WTC11 (cell line): ENCODE measurements at regions not wholly inside any gene's neighbourhood (a gene's known extent, or its start where the extent isn't known, plus 50 kb on each side); places are given as distances from the start of the nearest gene placed in this dataset.

Experiments used
- ATAC-seq: fragments of 200-7000 bp; cut with Tn5 transposase; 2 replicates; pipeline ENCODE4 v1.10.0; 2021; ENCODE audit warnings: mild to moderate bottlenecking, moderate library complexity
- CTCF ChIA-PET: fragments of 300-600 bp; sonication (Branson Sonifier 250); formaldehyde crosslinking; loops from one replicate; lab custom pipeline; 2021; ENCODE audit warnings: antibody characterized with exemption; lab: Charles Lee
- POLR2A ChIA-PET: fragments of 350-600 bp; sonication (Branson Sonifier 250); formaldehyde crosslinking; loops from one replicate; lab custom pipeline; 2021; ENCODE audit warnings: antibody characterized with exemption; lab: Charles Lee
- DNase-seq: peaks from one replicate; pipeline ENCODE4 v3.0.0; 2021; ENCODE audit warnings: low spot score
- H3K27ac Mint-ChIP-seq: 2 replicates; pipeline ENCODE4 v1.8.0; 2021; ENCODE audit warnings: mixed read lengths
- H3K27me3 Mint-ChIP-seq: 2 replicates; pipeline ENCODE4 v1.8.0; 2021; ENCODE audit warnings: low read depth, mild to moderate bottlenecking, moderate library complexity, mixed read lengths
- H3K36me3 Mint-ChIP-seq: 2 replicates; pipeline ENCODE4 v1.8.0; 2021; ENCODE audit warnings: mixed read lengths
- H3K4me1 Mint-ChIP-seq: 2 replicates; pipeline ENCODE4 v1.8.0; 2022; ENCODE audit warnings: mixed read lengths
- H3K4me3 Mint-ChIP-seq: 2 replicates; pipeline ENCODE4 v1.8.0; 2021; ENCODE audit warnings: mild to moderate bottlenecking, moderate library complexity, mixed read lengths
- H3K9me3 Mint-ChIP-seq: 2 replicates; pipeline ENCODE4 v1.8.0; 2021; ENCODE audit warnings: mixed read lengths
- ARID4B ChIP-seq: sonication (generic); formaldehyde crosslinking; IDR thresholded peaks from 2 replicates; pipeline ENCODE4 v1.8.0; 2023; ENCODE audit warnings: missing genetic modification reagents, mild to moderate bottlenecking, borderline replicate concordance
- CBFB ChIP-seq: sonication (generic); formaldehyde crosslinking; IDR thresholded peaks from 2 replicates; pipeline ENCODE4 v1.8.1; 2022; ENCODE audit warnings: mild to moderate bottlenecking, low read depth, missing genetic modification reagents
- CTCF ChIP-seq: fragments of 200-600 bp; IDR thresholded peaks from 2 replicates; pipeline ENCODE4 v1.8.0; 2022; ENCODE audit warnings: antibody characterized with exemption
- E2F5 ChIP-seq: sonication (generic); formaldehyde crosslinking; IDR thresholded peaks from 2 replicates; pipeline ENCODE4 v1.8.1; 2022; ENCODE audit warnings: mild to moderate bottlenecking, moderate library complexity, missing genetic modification reagents
- ELF4 ChIP-seq: sonication (generic); formaldehyde crosslinking; IDR thresholded peaks from 2 replicates; pipeline ENCODE4 v1.8.1; 2022; ENCODE audit warnings: low read depth, mild to moderate bottlenecking, moderate library complexity, missing genetic modification reagents
- FOXJ3 ChIP-seq: sonication (generic); formaldehyde crosslinking; IDR thresholded peaks from 2 replicates; pipeline ENCODE4 v1.9.0; 2021; ENCODE audit warnings: missing genetic modification reagents, mild to moderate bottlenecking, borderline replicate concordance
- GRHL2 ChIP-seq: fragments of 250-450 bp; sonication (Bioruptor Pico); IDR thresholded peaks from 2 replicates; pipeline ENCODE4 v1.8.0; 2022; ENCODE audit warnings: mild to moderate bottlenecking, moderate library complexity; ENCODE audit not compliant: insufficient replicate concordance, severe bottlenecking
- MXD4 ChIP-seq: fragments of 250-450 bp; sonication (Bioruptor Pico); IDR thresholded peaks from 2 replicates; pipeline ENCODE4 v1.8.0; 2021; ENCODE audit warnings: mild to moderate bottlenecking, moderate library complexity, borderline replicate concordance
- NR2C2 ChIP-seq: sonication (generic); formaldehyde crosslinking; IDR thresholded peaks from 2 replicates; pipeline ENCODE4 v1.8.0; 2022; ENCODE audit warnings: mild to moderate bottlenecking, missing genetic modification reagents
- TP53 ChIP-seq: sonication (generic); formaldehyde crosslinking; IDR thresholded peaks from 2 replicates; pipeline ENCODE4 v1.8.1; 2023; ENCODE audit warnings: mild to moderate bottlenecking, missing genetic modification reagents
- ZNF138 ChIP-seq: sonication (generic); formaldehyde crosslinking; conservative IDR thresholded peaks from 2 replicates; pipeline ENCODE4 v1.8.1; 2022; ENCODE audit warnings: mild to moderate bottlenecking, moderate library complexity, missing genetic modification reagents
- ZNF219 ChIP-seq: sonication (generic); formaldehyde crosslinking; IDR thresholded peaks from 2 replicates; pipeline ENCODE4 v1.8.0; 2023; ENCODE audit warnings: missing genetic modification reagents, mild to moderate bottlenecking, borderline replicate concordance
- ZNF232 ChIP-seq: sonication (generic); formaldehyde crosslinking; IDR thresholded peaks from 2 replicates; pipeline ENCODE4 v1.8.0; 2022; ENCODE audit warnings: mild to moderate bottlenecking, missing genetic modification reagents
- ZNF532 ChIP-seq: fragments of 250-450 bp; sonication (Bioruptor Pico); IDR thresholded peaks from 2 replicates; pipeline ENCODE4 v1.9.0; 2021; ENCODE audit warnings: mild to moderate bottlenecking, borderline replicate concordance

GRCh38 chr7:12794722-12795302 lies 107.4 kb downstream of the ARL4A start:
- TF ChIP-seq ZNF219 (CRISPR knock-in tag) (no peak), ZNF138 (no peak), MXD4 (CRISPR knock-in tag) (no peak), GRHL2 (no peak), ZNF232 (CRISPR knock-in tag) (no peak), E2F5 (CRISPR knock-in tag) (no peak), CTCF (no peak)
- CTCF ChIA-PET: no interaction called here
- no peaks in the 10 kb centered on the region for H3K27me3 Mint-ChIP-seq
- H3K27ac Mint-ChIP-seq: no peak overlapping the region
- no peaks in the 10 kb centered on the region for H3K4me1 Mint-ChIP-seq
- no peak for DNase-seq
- no peak for ATAC-seq
- H3K4me3 Mint-ChIP-seq: no peak overlapping the region
- no peaks in the 10 kb centered on the region for H3K36me3 Mint-ChIP-seq
- POLR2A ChIA-PET: no interaction called here
- no peaks in the 10 kb centered on the region for H3K9me3 Mint-ChIP-seq

GRCh38 chr7:12796397-12797127 lies 109.1 kb downstream of the ARL4A start:
- no peaks in the 10 kb centered on the region for H3K27me3 Mint-ChIP-seq
- POLR2A ChIA-PET: no interaction called here
- TF ChIP-seq ZNF532 (CRISPR knock-in tag): no peak
- no peak overlapping the region for H3K4me3 Mint-ChIP-seq
- H3K36me3 Mint-ChIP-seq: no peaks in the 10 kb centered on the region
- H3K27ac Mint-ChIP-seq: no peak overlapping the region
- ATAC-seq (no peak), DNase-seq (no peak)
- peaks cover 8% of the 10 kb centered on the region for H3K4me1 Mint-ChIP-seq
- no peaks in the 10 kb centered on the region for H3K9me3 Mint-ChIP-seq
- CTCF ChIA-PET: no interaction called here

- H3K9me3 Mint-ChIP-seq: no peaks in the 10 kb centered on the region
- H3K27ac Mint-ChIP-seq: no peak overlapping the region
- POLR2A ChIA-PET: no interaction called here
- CTCF ChIA-PET: no interaction called here
- ATAC-seq (no peak), DNase-seq (no peak)
- H3K27me3 Mint-ChIP-seq: no peaks in the 10 kb centered on the region
- peaks cover 32% of the 10 kb centered on the region for H3K4me1 Mint-ChIP-seq
- H3K4me3 Mint-ChIP-seq: no peak overlapping the region
- no peaks in the 10 kb centered on the region for H3K36me3 Mint-ChIP-seq
- TF ChIP-seq MXD4 (CRISPR knock-in tag): no peak
- no peak for TF ChIP-seq ELF4 (CRISPR knock-in tag)
- TF ChIP-seq ARID4B (CRISPR knock-in tag): no peak
- no peak for TF ChIP-seq GRHL2
- no peak for TF ChIP-seq NR2C2 (CRISPR knock-in tag)
- no peak for TF ChIP-seq FOXJ3 (CRISPR knock-in tag)
- no peak for TF ChIP-seq CBFB (CRISPR knock-in tag)
- no peak for TF ChIP-seq TP53 (CRISPR knock-in tag)
- no peak for TF ChIP-seq ZNF532 (CRISPR knock-in tag)
Measured at GRCh38 chr7:12800486-12800885, 113.1 kb downstream of the ARL4A start.
